ENCODE measurements at regions not wholly inside any gene's neighbourhood (a gene's known extent, or its start where the extent isn't known, plus 50 kb on each side); places are given as distances from the start of the nearest gene placed in this dataset.

- Histone ChIP-seq H3K27me3 (peaks cover 0 to 6% (median 0%) of the 10 kb centered on the region in 9 donors), H3K4me3 (peak overlapping the region in 3 of 12 donors; percentile 2 to 32 (median 17)), H3K4me1 (peaks cover 0 to 40% (median 0%) of the 10 kb centered on the region in 12 donors), H3K36me3 (no peaks in the 10 kb centered on the region), H3K27ac (no peak overlapping the region), H3K9me3 (no peaks in the 10 kb centered on the region)
- peak; percentile 67 to 84 (median 71) for DNase-seq
- ATAC-seq = peak; percentile 71 to 95 (median 84)
- 37 to 46% (median 40%) methylated on average over 27 of the region's 27 CpGs for WGBS, 4 donors
- intact Hi-C loops (cut with DNase I) = loop anchor here in 5 of 10 donors (2.0 to 10.0 kb wide), 6 partner anchors 196 to 393 kb away; partner anchors contain the start of gene EP400 (in 1 of the 5)
- TF ChIP-seq POLR2A (IDR thresholded peaks at IDR 0.05) (no peak), CTCF (IDR thresholded peaks at IDR 0.05) (peak; percentile 69 to 94 (median 83))
These were observed 101.9 kb upstream of the SFSWAP start for GRCh38 chr12:131608740-131609690.

- DNase-seq = peak in 1 of 5 donors; percentile 12
- TF ChIP-seq CTCF (IDR thresholded peaks at IDR 0.05) (no peak), POLR2A (IDR thresholded peaks at IDR 0.05) (no peak)
- 89 to 91% (median 90%) methylated on average over 9 of the region's 9 CpGs for WGBS, 4 donors
- Histone ChIP-seq H3K36me3 (no peaks in the 10 kb centered on the region), H3K4me3 (no peak overlapping the region), H3K9me3 (no peaks in the 10 kb centered on the region), H3K27me3 (peaks cover 0 to 4% (median 0%) of the 10 kb centered on the region in 9 donors), H3K27ac (no peak overlapping the region), H3K4me1 (peaks cover 0 to 33% (median 0%) of the 10 kb centered on the region in 12 donors)
- no peak for ATAC-seq
- intact Hi-C loops (cut with DNase I) = loop anchor here in 6 of 10 donors (2.0 to 10.0 kb wide), 7 partner anchors 195 to 393 kb away; partner anchors contain the start of genes EP400 (in 1 of the 6) and MMP17 (in 1 of the 6)
These were observed 101.1 kb upstream of the SFSWAP start for GRCh38 chr12:131609762-131610161.

- no peak overlapping the region for H3K4me3 ChIP-seq
- 80 to 85% (median 83%) methylated on average over 10 of the region's 10 CpGs for WGBS, 4 donors
- DNase-seq (peak in 1 of 5 donors; percentile 20), ATAC-seq (no peak)
- intact Hi-C loops (cut with DNase I) = loop anchor here in 2 of 10 donors (5.0 to 10.0 kb wide), 2 partner anchors 215 to 392 kb away; partner anchors contain the start of gene MMP17 (in 1 of the 2)
- H3K4me1 ChIP-seq = peaks cover 0 to 29% (median 0%) of the 10 kb centered on the region in 12 donors
- no peaks in the 10 kb centered on the region for H3K9me3 ChIP-seq
- H3K36me3 ChIP-seq = no peaks in the 10 kb centered on the region
- peaks cover 0 to 4% (median 0%) of the 10 kb centered on the region in 9 donors for H3K27me3 ChIP-seq
- TF ChIP-seq CTCF (IDR thresholded peaks at IDR 0.05) = no peak
- no peak for TF ChIP-seq POLR2A (IDR thresholded peaks at IDR 0.05)
- no peak overlapping the region for H3K27ac ChIP-seq
These were observed 100.7 kb upstream of the SFSWAP start for GRCh38 chr12:131610181-131610580.

- no peak for ATAC-seq
- intact Hi-C loops (cut with DNase I) = loop anchor here in 2 of 10 donors (5.0 to 10.0 kb wide), 2 partner anchors 214 to 391 kb away; partner anchors contain the start of gene MMP17 (in 1 of the 2)
- H3K27me3 ChIP-seq = peaks cover 0 to 6% (median 0%) of the 10 kb centered on the region in 9 donors
- 72 to 94% (median 75%) methylated on average over 9 to 11 of the region's 11 CpGs for WGBS, 4 donors
- no peak overlapping the region for H3K27ac ChIP-seq
- peaks cover 0 to 28% (median 0%) of the 10 kb centered on the region in 12 donors for H3K4me1 ChIP-seq
- no peaks in the 10 kb centered on the region for H3K36me3 ChIP-seq
- no peak overlapping the region for H3K4me3 ChIP-seq
- no peaks in the 10 kb centered on the region for H3K9me3 ChIP-seq
- TF ChIP-seq CTCF (IDR thresholded peaks at IDR 0.05) = no peak
- no peak for TF ChIP-seq POLR2A (IDR thresholded peaks at IDR 0.05)
- peak in 1 of 5 donors; percentile 1 for DNase-seq
These were observed 100.0 kb upstream of the SFSWAP start for GRCh38 chr12:131610891-131611290.
